ENCODE measurements at regions not wholly inside any gene's neighbourhood (a gene's known extent, or its start where the extent isn't known, plus 50 kb on each side); places are given as distances from the start of the nearest gene placed in this dataset.

GRCh38 chr12:58140395-58140794, 199.0 kb downstream of the ATP23 start:
- Histone ChIP-seq H3K36me3 (no peaks in the 10 kb centered on the region), H4K20me1 (no peaks in the 10 kb centered on the region), H3K27ac (no peak overlapping the region), H3K4me1 (no peaks in the 10 kb centered on the region), H3K27me3 (no peaks in the 10 kb centered on the region), H3K4me3 (no peak overlapping the region), H3K9me3 (replicated peaks in 1 of 11) (peaks cover 0 to 17% (median 0%) of the 10 kb centered on the region in 11 experiments; a peak in 7 of 22 replicates), H3K9ac (no peak overlapping the region), H3K4me2 (no peak overlapping the region)
- no peak for TF ChIP-seq Cebpa-rat (IDR thresholded peaks at IDR 0.05)

GRCh38 chr12:58142991-58143390, 201.6 kb downstream of the ATP23 start:
- no peaks in the 10 kb centered on the region for H4K20me1 ChIP-seq
- no peak overlapping the region for H3K9ac ChIP-seq
- H3K4me2 ChIP-seq: no peak overlapping the region

DNA sequence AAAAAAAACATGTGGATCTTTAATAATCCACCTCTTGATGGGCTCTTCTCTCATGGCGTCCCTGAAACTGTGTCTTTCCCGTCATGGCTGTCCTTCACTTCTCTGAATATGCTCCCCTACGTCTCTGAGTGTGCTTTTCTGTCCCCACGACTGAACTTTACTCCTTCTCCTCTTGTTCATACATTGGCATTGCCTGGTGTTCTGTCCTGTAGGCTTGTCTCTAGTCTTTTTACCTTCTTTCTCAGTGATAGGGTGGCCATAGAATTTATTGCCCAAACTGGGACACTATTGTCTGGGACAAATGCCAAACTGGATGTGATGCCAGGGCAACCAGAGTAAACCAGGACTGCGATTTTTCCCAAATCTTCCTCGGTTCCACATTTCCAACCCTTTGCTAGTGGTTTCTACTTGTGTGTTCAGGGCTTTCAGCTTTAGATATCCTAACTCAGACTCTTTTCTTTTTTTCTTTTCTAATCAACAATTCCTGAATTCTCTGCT, 202.2 kb downstream of the ATP23 start:
- Histone ChIP-seq H3K9me3 (replicated peaks in 1 of 11) (peaks cover 0 to 17% (median 0%) of the 10 kb centered on the region in 11 experiments; a peak in 4 of 22 replicates), H3K27ac (no peak overlapping the region), H3K36me3 (no peaks in the 10 kb centered on the region), H3K4me1 (no peaks in the 10 kb centered on the region), H3K4me3 (no peak overlapping the region), H3K27me3 (no peaks in the 10 kb centered on the region), H3K9ac (no peak overlapping the region), H3K4me2 (no peak overlapping the region), H4K20me1 (no peaks in the 10 kb centered on the region)
- no peak for TF ChIP-seq Cebpa-rat (IDR thresholded peaks at IDR 0.05)

More at GRCh38 chr12:58142991-58143390, 201.6 kb downstream of the ATP23 start:
- Histone ChIP-seq H3K36me3 (no peaks in the 10 kb centered on the region), H3K9me3 (replicated peaks in 1 of 11) (peaks cover 0 to 17% (median 0%) of the 10 kb centered on the region in 11 experiments; a peak in 4 of 22 replicates), H3K27me3 (no peaks in the 10 kb centered on the region), H3K27ac (no peak overlapping the region), H3K4me1 (no peaks in the 10 kb centered on the region), H3K4me3 (no peak overlapping the region)
- no peak for TF ChIP-seq Cebpa-rat (IDR thresholded peaks at IDR 0.05)

GRCh38 chr12:58148405-58148804, 207.0 kb downstream of the ATP23 start:
- no peaks in the 10 kb centered on the region for H3K36me3 ChIP-seq
- H3K9ac ChIP-seq: no peak overlapping the region
- no peaks in the 10 kb centered on the region for H3K27me3 ChIP-seq
- no peaks in the 10 kb centered on the region for H4K20me1 ChIP-seq
- no peaks in the 10 kb centered on the region for H3K4me1 ChIP-seq
- H3K27ac ChIP-seq: no peak overlapping the region
- TF ChIP-seq Cebpa-rat (IDR thresholded peaks at IDR 0.05): no peak
- peaks cover 0 to 17% (median 0%) of the 10 kb centered on the region in 11 experiments; a peak in 4 of 22 replicates for H3K9me3 ChIP-seq (replicated peaks in 1 of 11)
- no peak overlapping the region for H3K4me2 ChIP-seq
- H3K4me3 ChIP-seq: no peak overlapping the region

DNA sequence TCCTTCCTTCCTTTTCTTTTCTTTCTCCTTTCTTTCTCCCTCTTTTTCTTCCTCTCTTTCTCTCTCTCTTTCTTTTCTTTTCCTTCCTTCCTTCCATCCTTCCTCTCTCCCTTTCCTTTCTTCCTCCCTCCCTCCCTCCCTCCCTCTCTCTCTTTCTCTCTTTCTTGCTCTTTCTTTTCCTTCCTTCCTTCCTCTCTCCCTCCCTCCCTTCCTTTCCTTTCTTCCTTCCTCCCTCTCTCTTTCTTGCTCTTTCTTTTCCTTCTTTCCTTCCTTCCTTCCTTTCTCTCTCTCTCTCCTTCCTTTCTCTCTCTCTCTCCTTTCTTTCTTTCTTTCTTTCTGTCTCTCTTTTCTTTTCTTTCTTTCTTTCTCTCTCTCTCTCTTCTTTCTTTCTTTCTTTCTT, 207.6 kb downstream of the ATP23 start:
- TF ChIP-seq Cebpa-rat (IDR thresholded peaks at IDR 0.05): no peak

GRCh38 chr12:58154359-58154758, 213.0 kb downstream of the ATP23 start:
- no peaks in the 10 kb centered on the region for H3K9me3 ChIP-seq (replicated peaks in 1 of 11)
- H3K36me3 ChIP-seq: no peaks in the 10 kb centered on the region
- no peaks in the 10 kb centered on the region for H3K4me1 ChIP-seq
- no peaks in the 10 kb centered on the region for H4K20me1 ChIP-seq
- H3K27me3 ChIP-seq: no peaks in the 10 kb centered on the region
- no peak overlapping the region for H3K4me3 ChIP-seq
- H3K27ac ChIP-seq: no peak overlapping the region
- no peak overlapping the region for H3K4me2 ChIP-seq
- H3K9ac ChIP-seq: no peak overlapping the region
- no peak for TF ChIP-seq Cebpa-rat (IDR thresholded peaks at IDR 0.05)

More for the DNA sequence above, 207.6 kb downstream of the ATP23 start:
- no peaks in the 10 kb centered on the region for H4K20me1 ChIP-seq
- H3K9ac ChIP-seq: no peak overlapping the region
- peaks cover 0 to 17% (median 0%) of the 10 kb centered on the region in 11 experiments; a peak in 4 of 22 replicates for H3K9me3 ChIP-seq (replicated peaks in 1 of 11)
- no peaks in the 10 kb centered on the region for H3K27me3 ChIP-seq
- H3K4me3 ChIP-seq: no peak overlapping the region
- no peak overlapping the region for H3K27ac ChIP-seq
- H3K36me3 ChIP-seq: no peaks in the 10 kb centered on the region
- H3K4me1 ChIP-seq: no peaks in the 10 kb centered on the region
- no peak overlapping the region for H3K4me2 ChIP-seq

DNA sequence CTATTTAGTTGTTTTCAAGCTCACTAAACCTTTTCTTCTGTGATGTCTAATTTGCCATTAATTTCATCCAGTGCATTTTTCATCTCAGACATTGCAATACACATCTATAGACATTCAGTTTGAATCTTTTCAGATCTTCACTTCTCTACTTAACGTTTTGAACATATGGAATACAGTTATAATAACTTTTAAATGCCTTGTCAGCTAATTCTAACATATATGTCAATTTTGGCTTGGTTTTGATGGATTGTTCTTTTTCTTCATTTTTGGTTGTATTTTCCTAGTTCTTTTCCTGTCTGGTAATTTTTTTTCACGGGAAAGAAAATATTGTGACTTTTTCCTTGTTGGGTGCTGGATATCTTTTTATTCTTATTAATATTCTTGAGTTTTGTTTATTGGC, 215.3 kb downstream of the ATP23 start:
- TF ChIP-seq Cebpa-rat (IDR thresholded peaks at IDR 0.05): no peak

GRCh38 chr12:58159941-58160340, 218.6 kb downstream of the ATP23 start:
- no peak for TF ChIP-seq Cebpa-rat (IDR thresholded peaks at IDR 0.05)
- H3K27me3 ChIP-seq: no peaks in the 10 kb centered on the region
- no peak overlapping the region for H3K4me2 ChIP-seq
- H3K9ac ChIP-seq: no peak overlapping the region
- H3K27ac ChIP-seq: no peak overlapping the region
- no peaks in the 10 kb centered on the region for H3K4me1 ChIP-seq
- H3K9me3 ChIP-seq (replicated peaks in 1 of 11): no peaks in the 10 kb centered on the region
- no peaks in the 10 kb centered on the region for H3K36me3 ChIP-seq
- no peak overlapping the region for H3K4me3 ChIP-seq
- no peaks in the 10 kb centered on the region for H4K20me1 ChIP-seq

More for the DNA sequence above, 215.3 kb downstream of the ATP23 start:
- H3K27me3 ChIP-seq: no peaks in the 10 kb centered on the region
- H3K27ac ChIP-seq: no peak overlapping the region
- H3K9ac ChIP-seq: no peak overlapping the region
- H3K4me2 ChIP-seq: no peak overlapping the region
- H3K9me3 ChIP-seq (replicated peaks in 1 of 11): no peaks in the 10 kb centered on the region
- H4K20me1 ChIP-seq: no peaks in the 10 kb centered on the region
- no peaks in the 10 kb centered on the region for H3K4me1 ChIP-seq
- no peak overlapping the region for H3K4me3 ChIP-seq
- H3K36me3 ChIP-seq: no peaks in the 10 kb centered on the region

- Histone ChIP-seq H3K36me3 (no peaks in the 10 kb centered on the region), H3K4me2 (no peak overlapping the region), H3K27ac (no peak overlapping the region), H3K4me3 (no peak overlapping the region), H3K9ac (no peak overlapping the region), H4K20me1 (no peaks in the 10 kb centered on the region), H3K9me3 (replicated peaks in 1 of 11) (0 out of 22 replicates have a peak, but pooled peaks cover 0 to 7% (median 0%) of the 10 kb centered on the region in 11 experiments), H3K27me3 (no peaks in the 10 kb centered on the region), H3K4me1 (no peaks in the 10 kb centered on the region)
- no peak for TF ChIP-seq Cebpa-rat (IDR thresholded peaks at IDR 0.05)
Measured at GRCh38 chr12:58161773-58162172, 220.4 kb downstream of the ATP23 start.

- Histone ChIP-seq H3K4me1 (no peaks in the 10 kb centered on the region), H3K27ac (no peak overlapping the region), H3K4me2 (no peak overlapping the region), H3K9me3 (replicated peaks in 1 of 11) (0 out of 22 replicates have a peak, but pooled peaks cover 0 to 7% (median 0%) of the 10 kb centered on the region in 11 experiments), H3K36me3 (no peaks in the 10 kb centered on the region), H3K27me3 (no peaks in the 10 kb centered on the region), H4K20me1 (no peaks in the 10 kb centered on the region), H3K9ac (no peak overlapping the region), H3K4me3 (no peak overlapping the region)
- no peak for TF ChIP-seq Cebpa-rat (IDR thresholded peaks at IDR 0.05)
Measured at GRCh38 chr12:58163021-58163420, 221.7 kb downstream of the ATP23 start.
